ENCODE measurements at regions not wholly inside any gene's neighbourhood (a gene's known extent, or its start where the extent isn't known, plus 50 kb on each side); places are given as distances from the start of the nearest gene placed in this dataset.

GRCh38 chr2:237262838-237263771 lies 150.9 kb downstream of the COL6A3 start:
- DNase-seq (ENCODE audit: low read depth): peak; percentile 84
- no peak for TF ChIP-seq CTCF (IDR thresholded peaks at IDR 0.05; ENCODE audit: insufficient read depth, low read depth, low read length, missing control alignments)

GRCh38 chr2:237264480-237265219 lies 149.3 kb downstream of the COL6A3 start:
- DNase-seq (ENCODE audit: low read depth): peak; percentile 72

More at GRCh38 chr2:237262838-237263771, 150.9 kb downstream of the COL6A3 start:
- H3K4me3 ChIP-seq (ENCODE audit: low read length): no peak overlapping the region

GRCh38 chr2:237268004-237268708 lies 145.8 kb downstream of the COL6A3 start:
- no peak for DNase-seq (ENCODE audit: low read depth)
- H3K4me3 ChIP-seq (ENCODE audit: low read length): no peak overlapping the region
- TF ChIP-seq CTCF (IDR thresholded peaks at IDR 0.05; ENCODE audit: insufficient read depth, low read depth, low read length, missing control alignments): no peak

More at GRCh38 chr2:237264480-237265219, 149.3 kb downstream of the COL6A3 start:
- H3K4me3 ChIP-seq (ENCODE audit: low read length): no peak overlapping the region
- no peak for TF ChIP-seq CTCF (IDR thresholded peaks at IDR 0.05; ENCODE audit: insufficient read depth, low read depth, low read length, missing control alignments)

GRCh38 chr2:237269138-237269875 lies 144.7 kb downstream of the COL6A3 start:
- no peak overlapping the region for H3K4me3 ChIP-seq (ENCODE audit: low read length)
- no peak for TF ChIP-seq CTCF (IDR thresholded peaks at IDR 0.05; ENCODE audit: insufficient read depth, low read depth, low read length, missing control alignments)

GRCh38 chr2:237270520-237270919 lies 143.4 kb downstream of the COL6A3 start:
- no peak for DNase-seq (ENCODE audit: low read depth)
- TF ChIP-seq CTCF (IDR thresholded peaks at IDR 0.05; ENCODE audit: insufficient read depth, low read depth, low read length, missing control alignments): no peak
- no peak overlapping the region for H3K4me3 ChIP-seq (ENCODE audit: low read length)

More at GRCh38 chr2:237269138-237269875, 144.7 kb downstream of the COL6A3 start:
- no peak for DNase-seq (ENCODE audit: low read depth)

All from epithelial cell of esophagus (primary cell).